ENCODE measurements at regions not wholly inside any gene's neighbourhood (a gene's known extent, or its start where the extent isn't known, plus 50 kb on each side); places are given as distances from the start of the nearest gene placed in this dataset.

DNA sequence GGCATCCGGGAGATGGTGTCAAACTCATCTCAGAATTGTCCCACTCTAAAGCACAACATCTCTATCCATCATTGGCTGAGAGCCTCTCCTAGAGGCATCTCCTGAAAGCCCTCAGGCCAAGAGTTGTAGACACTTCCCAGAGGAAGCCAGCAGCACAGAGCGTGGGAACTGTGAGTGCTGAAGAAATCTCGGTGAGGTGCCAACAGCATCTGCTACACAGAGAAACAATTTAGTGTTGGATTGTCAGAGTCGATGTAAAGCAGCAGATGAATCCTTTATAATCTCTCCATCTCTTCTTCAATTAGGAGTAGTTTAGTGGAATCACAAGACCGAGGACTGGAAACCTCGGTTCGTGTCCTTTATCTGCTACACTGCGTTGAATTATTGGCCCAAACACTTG, 172.2 kb downstream of the C7orf25 start:
- no peak overlapping the region for H3K27ac ChIP-seq (ENCODE audit: low read depth, low read length)
- H3K27me3 ChIP-seq (ENCODE audit: insufficient read depth, low read length): no peaks in the 10 kb centered on the region
- no peaks in the 10 kb centered on the region for H3K9me3 ChIP-seq (ENCODE audit: insufficient read depth, low read depth, low read length)
- H3K9ac ChIP-seq (ENCODE audit: low read depth, low read length): no peak overlapping the region
- peaks cover 6% of the 10 kb centered on the region; the same call in 1 of the 2 replicates for H3K4me1 ChIP-seq (ENCODE audit: insufficient read depth, low read length)
- WGBS: 92% methylated on average over 8 of the region's 8 CpGs
- H3K4me3 ChIP-seq (ENCODE audit: low read length): no peak overlapping the region
- no peaks in the 10 kb centered on the region for H3K36me3 ChIP-seq (ENCODE audit: insufficient read depth, low read length)

GRCh38 chr7:42736931-42737330, 174.9 kb downstream of the C7orf25 start:
- Histone ChIP-seq H3K4me1 (ENCODE audit: insufficient read depth, low read length) (no peaks in the 10 kb centered on the region), H3K36me3 (ENCODE audit: insufficient read depth, low read length) (no peaks in the 10 kb centered on the region), H3K4me3 (ENCODE audit: low read length) (no peak overlapping the region), H3K9ac (ENCODE audit: low read depth, low read length) (no peak overlapping the region), H3K9me3 (ENCODE audit: insufficient read depth, low read depth, low read length) (no peaks in the 10 kb centered on the region), H3K27me3 (ENCODE audit: insufficient read depth, low read length) (no peaks in the 10 kb centered on the region), H3K27ac (ENCODE audit: low read depth, low read length) (no peak overlapping the region)
- WGBS: 83% methylated on average over 1 of the region's 1 CpG

DNA sequence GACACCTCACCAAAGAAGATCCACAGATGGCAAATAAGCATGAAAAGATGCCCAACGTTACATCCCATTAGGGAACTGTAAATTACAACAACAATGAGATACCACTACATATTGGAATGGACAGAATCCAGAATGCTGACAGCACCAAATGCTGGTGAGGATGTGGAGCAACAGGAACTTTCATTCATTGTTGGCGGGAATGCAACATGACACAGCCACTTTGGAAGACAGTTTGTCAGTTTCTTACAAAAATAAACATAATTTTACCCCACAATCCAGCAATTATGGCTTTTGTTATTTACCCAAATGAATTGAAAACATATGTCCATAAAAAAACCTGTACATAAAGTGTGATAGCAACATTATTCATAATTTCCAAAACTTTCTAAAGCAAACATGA, 176.8 kb downstream of the C7orf25 start:
- Histone ChIP-seq H3K36me3 (ENCODE audit: insufficient read depth, low read length) (no peaks in the 10 kb centered on the region), H3K9me3 (ENCODE audit: insufficient read depth, low read depth, low read length) (no peaks in the 10 kb centered on the region), H3K27ac (ENCODE audit: low read depth, low read length) (no peak overlapping the region), H3K9ac (ENCODE audit: low read depth, low read length) (no peak overlapping the region), H3K27me3 (ENCODE audit: insufficient read depth, low read length) (no peaks in the 10 kb centered on the region), H3K4me1 (ENCODE audit: insufficient read depth, low read length) (no peaks in the 10 kb centered on the region), H3K4me3 (ENCODE audit: low read length) (no peak overlapping the region)
- WGBS: 90% methylated on average over 2 of the region's 2 CpGs

DNA sequence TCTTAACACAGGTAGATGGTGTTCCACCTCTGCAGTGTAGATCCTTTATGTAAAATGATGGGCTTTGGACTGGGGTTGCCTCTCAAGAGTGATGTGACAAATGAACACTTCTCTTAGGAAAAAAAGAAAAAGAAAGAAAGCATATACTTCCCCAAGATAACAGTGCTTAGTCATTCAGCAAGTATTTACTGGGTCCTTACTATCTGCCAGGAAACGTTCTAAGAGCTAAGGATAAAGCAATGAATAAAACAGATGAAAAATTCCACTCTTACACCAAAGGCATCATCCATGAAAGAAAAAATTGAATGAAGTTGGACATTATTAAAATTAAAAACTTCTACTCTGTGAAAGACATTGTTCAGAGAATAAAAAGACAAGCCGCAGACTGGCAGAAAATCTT, 177.3 kb downstream of the C7orf25 start:
- Histone ChIP-seq H3K27ac (ENCODE audit: low read depth, low read length) (no peak overlapping the region), H3K4me1 (ENCODE audit: insufficient read depth, low read length) (no peaks in the 10 kb centered on the region), H3K27me3 (ENCODE audit: insufficient read depth, low read length) (no peaks in the 10 kb centered on the region), H3K36me3 (ENCODE audit: insufficient read depth, low read length) (no peaks in the 10 kb centered on the region), H3K9ac (ENCODE audit: low read depth, low read length) (no peak overlapping the region), H3K4me3 (ENCODE audit: low read length) (no peak overlapping the region), H3K9me3 (ENCODE audit: insufficient read depth, low read depth, low read length) (no peaks in the 10 kb centered on the region)
- 91% methylated on average over 1 of the region's 2 CpGs for WGBS

DNA sequence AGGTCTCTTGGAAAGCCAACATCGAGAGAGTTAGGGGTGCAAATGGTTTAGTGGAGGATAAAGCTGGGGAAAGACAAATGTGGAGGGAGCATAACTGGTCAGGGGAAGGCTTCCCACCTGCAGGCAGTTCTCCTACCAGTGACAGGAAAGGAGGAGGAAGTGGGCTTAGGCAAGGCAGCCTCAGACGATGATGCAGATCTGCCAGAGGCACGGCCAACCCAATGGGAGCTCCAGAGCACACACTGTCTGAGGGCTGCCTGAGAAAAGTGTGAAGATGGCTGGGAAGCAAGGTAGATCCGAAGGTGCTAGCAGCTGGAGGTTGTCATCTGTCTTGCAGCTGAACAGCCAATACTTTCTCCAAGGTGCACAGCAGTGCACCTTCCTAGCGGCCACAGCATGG, 178.8 kb downstream of the C7orf25 start:
- Histone ChIP-seq H3K4me3 (ENCODE audit: low read length) (no peak overlapping the region), H3K9ac (ENCODE audit: low read depth, low read length) (no peak overlapping the region), H3K4me1 (ENCODE audit: insufficient read depth, low read length) (no peaks in the 10 kb centered on the region), H3K27me3 (ENCODE audit: insufficient read depth, low read length) (no peaks in the 10 kb centered on the region), H3K36me3 (ENCODE audit: insufficient read depth, low read length) (no peaks in the 10 kb centered on the region), H3K9me3 (ENCODE audit: insufficient read depth, low read depth, low read length) (no peaks in the 10 kb centered on the region), H3K27ac (ENCODE audit: low read depth, low read length) (no peak overlapping the region)
- 86% methylated on average over 5 of the region's 5 CpGs for WGBS

- H3K9me3 ChIP-seq (ENCODE audit: insufficient read depth, low read depth, low read length): no peaks in the 10 kb centered on the region
- no peak overlapping the region for H3K27ac ChIP-seq (ENCODE audit: low read depth, low read length)
- H3K36me3 ChIP-seq (ENCODE audit: insufficient read depth, low read length): no peaks in the 10 kb centered on the region
- no peak overlapping the region for H3K4me3 ChIP-seq (ENCODE audit: low read length)
- no peaks in the 10 kb centered on the region for H3K4me1 ChIP-seq (ENCODE audit: insufficient read depth, low read length)
- H3K27me3 ChIP-seq (ENCODE audit: insufficient read depth, low read length): no peaks in the 10 kb centered on the region
- WGBS: no CpG with 5 or more reads among the region's 1 CpG
- no peak overlapping the region for H3K9ac ChIP-seq (ENCODE audit: low read depth, low read length)
These were observed 181.3 kb downstream of the C7orf25 start for GRCh38 chr7:42730586-42730985.

GRCh38 chr7:42729053-42729765, 182.7 kb downstream of the C7orf25 start:
- Histone ChIP-seq H3K4me1 (ENCODE audit: insufficient read depth, low read length) (no peaks in the 10 kb centered on the region), H3K27me3 (ENCODE audit: insufficient read depth, low read length) (no peaks in the 10 kb centered on the region), H3K4me3 (ENCODE audit: low read length) (no peak overlapping the region), H3K9me3 (ENCODE audit: insufficient read depth, low read depth, low read length) (no peaks in the 10 kb centered on the region), H3K36me3 (ENCODE audit: insufficient read depth, low read length) (no peaks in the 10 kb centered on the region), H3K9ac (ENCODE audit: low read depth, low read length) (no peak overlapping the region), H3K27ac (ENCODE audit: low read depth, low read length) (no peak overlapping the region)

- WGBS: 92% methylated on average over 1 of the region's 2 CpGs
- no peak overlapping the region for H3K9ac ChIP-seq (ENCODE audit: low read depth, low read length)
- no peaks in the 10 kb centered on the region for H3K36me3 ChIP-seq (ENCODE audit: insufficient read depth, low read length)
- H3K27ac ChIP-seq (ENCODE audit: low read depth, low read length): no peak overlapping the region
- H3K9me3 ChIP-seq (ENCODE audit: insufficient read depth, low read depth, low read length): no peaks in the 10 kb centered on the region
- H3K4me3 ChIP-seq (ENCODE audit: low read length): no peak overlapping the region
- H3K27me3 ChIP-seq (ENCODE audit: insufficient read depth, low read length): no peaks in the 10 kb centered on the region
- no peaks in the 10 kb centered on the region for H3K4me1 ChIP-seq (ENCODE audit: insufficient read depth, low read length)
These were observed 184.4 kb downstream of the C7orf25 start for GRCh38 chr7:42727451-42727850.

- Histone ChIP-seq H3K27ac (ENCODE audit: low read depth, low read length) (no peak overlapping the region), H3K4me3 (ENCODE audit: low read length) (no peak overlapping the region), H3K9ac (ENCODE audit: low read depth, low read length) (no peak overlapping the region), H3K27me3 (ENCODE audit: insufficient read depth, low read length) (no peaks in the 10 kb centered on the region), H3K9me3 (ENCODE audit: insufficient read depth, low read depth, low read length) (no peaks in the 10 kb centered on the region), H3K36me3 (ENCODE audit: insufficient read depth, low read length) (no peaks in the 10 kb centered on the region), H3K4me1 (ENCODE audit: insufficient read depth, low read length) (peaks cover 8% of the 10 kb centered on the region; the same call in 1 of the 2 replicates)
- WGBS: 97% methylated on average over 6 of the region's 7 CpGs
These were observed 185.6 kb downstream of the C7orf25 start for GRCh38 chr7:42726066-42726785.

DNA sequence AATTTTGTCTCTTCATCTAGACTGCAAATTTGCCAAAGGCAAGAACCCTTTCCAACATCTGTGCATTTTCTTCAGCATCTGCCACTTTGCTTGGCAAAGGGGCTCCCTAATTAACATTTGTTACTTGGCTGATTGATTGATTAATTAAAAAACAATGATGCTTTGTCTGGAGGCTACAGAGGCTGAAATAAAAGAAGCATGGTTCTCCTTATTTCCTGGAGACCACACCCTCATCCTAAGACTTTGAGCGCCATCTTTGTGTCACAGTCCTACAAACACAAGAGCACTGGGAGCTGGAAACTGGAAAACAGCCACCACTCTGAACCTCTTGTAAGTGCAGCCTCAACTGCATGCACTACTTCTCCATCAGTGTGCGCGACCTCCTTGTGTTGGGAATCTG, 189.2 kb downstream of the C7orf25 start:
- Histone ChIP-seq H3K9ac (ENCODE audit: low read depth, low read length) (no peak overlapping the region), H3K27ac (ENCODE audit: low read depth, low read length) (no peak overlapping the region), H3K9me3 (ENCODE audit: insufficient read depth, low read depth, low read length) (no peaks in the 10 kb centered on the region), H3K27me3 (ENCODE audit: insufficient read depth, low read length) (no peaks in the 10 kb centered on the region), H3K4me1 (ENCODE audit: insufficient read depth, low read length) (peaks cover 12% of the 10 kb centered on the region; the same call in 1 of the 2 replicates), H3K4me3 (ENCODE audit: low read length) (no peak overlapping the region), H3K36me3 (ENCODE audit: insufficient read depth, low read length) (no peaks in the 10 kb centered on the region)
- 93% methylated on average over 3 of the region's 3 CpGs for WGBS

DNA sequence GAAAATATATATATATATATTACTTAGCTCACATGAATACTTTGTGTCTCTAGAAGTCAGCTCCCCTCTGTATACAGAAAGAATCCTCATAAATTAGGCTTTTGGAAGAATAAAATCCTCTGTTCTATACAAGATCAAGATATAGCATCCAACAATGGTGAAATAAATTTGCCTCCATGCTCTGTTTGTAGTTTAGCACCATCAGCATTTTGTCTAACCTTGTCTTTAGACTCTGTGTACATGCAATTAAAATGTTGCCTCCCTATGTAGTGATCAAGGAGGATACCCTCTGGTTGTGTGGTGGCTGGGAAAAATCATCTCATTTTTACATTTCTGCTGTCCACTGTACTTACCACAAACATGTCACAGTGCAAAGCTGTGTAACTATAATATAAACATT, 189.7 kb downstream of the C7orf25 start:
- Histone ChIP-seq H3K4me3 (ENCODE audit: low read length) (no peak overlapping the region), H3K4me1 (ENCODE audit: insufficient read depth, low read length) (peaks cover 12% of the 10 kb centered on the region; the same call in 1 of the 2 replicates), H3K27me3 (ENCODE audit: insufficient read depth, low read length) (no peaks in the 10 kb centered on the region), H3K9me3 (ENCODE audit: insufficient read depth, low read depth, low read length) (no peaks in the 10 kb centered on the region), H3K9ac (ENCODE audit: low read depth, low read length) (no peak overlapping the region), H3K27ac (ENCODE audit: low read depth, low read length) (no peak overlapping the region), H3K36me3 (ENCODE audit: insufficient read depth, low read length) (no peaks in the 10 kb centered on the region)

Measured in HUES64 (cell line).